ENCODE measurements at regions not wholly inside any gene's neighbourhood (a gene's known extent, or its start where the extent isn't known, plus 50 kb on each side); places are given as distances from the start of the nearest gene placed in this dataset.

GRCh38 chr2:129857200-129857599 is 122.3 kb upstream of the RAB6C start:
- ATAC-seq (no peak), DNase-seq (ENCODE audit: low spot score) (no peak)
- Mint-ChIP-seq H3K9me3 (peaks cover 11% of the 10 kb centered on the region), H3K27ac (no peak overlapping the region), H3K4me1 (peaks cover 5% of the 10 kb centered on the region), H3K36me3 (peaks cover 4% of the 10 kb centered on the region; the same call in 1 of the 2 replicates), H3K27me3 (ENCODE audit: low read depth) (no peaks in the 10 kb centered on the region; the same call in 1 of the 2 replicates), H3K4me3 (no peak overlapping the region)
- TF ChIP-seq FOXK1 (CRISPR knock-in tag; IDR thresholded peaks at IDR 0.05) (no peak), GABPB1 (CRISPR knock-in tag; IDR thresholded peaks at IDR 0.05) (no peak), PRRX2 (CRISPR knock-in tag; IDR thresholded peaks at IDR 0.05) (no peak), ARID4B (CRISPR knock-in tag; IDR thresholded peaks at IDR 0.05; ENCODE audit: borderline replicate concordance) (no peak), HMGA2 (CRISPR knock-in tag; IDR thresholded peaks at IDR 0.05) (no peak)
- ChIA-PET CTCF (interaction anchor here (0.8 kb wide), 1 partner anchor 67 kb away, joined by 3 read pairs; no protein-coding TSS in a partner anchor), POLR2A (no interaction called here)

DNA sequence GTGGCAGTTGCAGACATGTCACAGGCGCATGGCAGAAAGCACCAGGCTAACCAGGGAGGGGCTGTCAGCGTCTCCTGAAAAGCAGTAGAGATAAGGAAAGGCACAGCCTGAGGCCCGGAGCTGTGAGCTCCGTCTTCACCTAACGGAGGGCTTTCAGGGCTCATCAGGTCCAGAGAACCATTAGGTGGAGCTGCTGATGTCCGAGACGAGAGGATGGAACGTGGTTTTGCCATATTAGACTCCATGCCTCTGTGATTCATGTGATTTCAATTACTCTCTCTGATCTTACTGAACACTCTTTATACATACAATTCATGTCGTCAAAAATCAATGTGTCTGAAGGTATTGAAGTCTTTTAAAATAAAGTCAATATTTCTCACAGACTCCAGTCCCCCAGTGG is 120.3 kb upstream of the RAB6C start:
- no peak overlapping the region for H3K27ac Mint-ChIP-seq
- peaks cover 11% of the 10 kb centered on the region for H3K9me3 Mint-ChIP-seq
- peaks cover 11% of the 10 kb centered on the region for H3K4me1 Mint-ChIP-seq
- CTCF ChIA-PET: interaction anchor here (0.8 kb wide), 1 partner anchor 32 kb away, joined by 3 read pairs; no protein-coding TSS in a partner anchor
- TF ChIP-seq ZNF138 (CRISPR knock-in tag; conservative IDR thresholded peaks at IDR 0.05) (no peak), ZNF416 (CRISPR knock-in tag; IDR thresholded peaks at IDR 0.05) (no peak), RORB (CRISPR knock-in tag; IDR thresholded peaks at IDR 0.05) (no peak), ATF1 (CRISPR knock-in tag; IDR thresholded peaks at IDR 0.05) (no peak), USF2 (CRISPR knock-in tag; IDR thresholded peaks at IDR 0.05) (no peak), ZNF396 (CRISPR knock-in tag; IDR thresholded peaks at IDR 0.05; ENCODE audit: borderline replicate concordance) (no peak), JUN (CRISPR knock-in tag; IDR thresholded peaks at IDR 0.05) (no peak), SOX15 (CRISPR knock-in tag; IDR thresholded peaks at IDR 0.05) (no peak), ARID4B (CRISPR knock-in tag; IDR thresholded peaks at IDR 0.05; ENCODE audit: borderline replicate concordance) (no peak), MXD4 (CRISPR knock-in tag; IDR thresholded peaks at IDR 0.05; ENCODE audit: borderline replicate concordance) (no peak), TEAD1 (CRISPR knock-in tag; IDR thresholded peaks at IDR 0.05) (no peak)
- TF ChIP-seq, protein P1, sequence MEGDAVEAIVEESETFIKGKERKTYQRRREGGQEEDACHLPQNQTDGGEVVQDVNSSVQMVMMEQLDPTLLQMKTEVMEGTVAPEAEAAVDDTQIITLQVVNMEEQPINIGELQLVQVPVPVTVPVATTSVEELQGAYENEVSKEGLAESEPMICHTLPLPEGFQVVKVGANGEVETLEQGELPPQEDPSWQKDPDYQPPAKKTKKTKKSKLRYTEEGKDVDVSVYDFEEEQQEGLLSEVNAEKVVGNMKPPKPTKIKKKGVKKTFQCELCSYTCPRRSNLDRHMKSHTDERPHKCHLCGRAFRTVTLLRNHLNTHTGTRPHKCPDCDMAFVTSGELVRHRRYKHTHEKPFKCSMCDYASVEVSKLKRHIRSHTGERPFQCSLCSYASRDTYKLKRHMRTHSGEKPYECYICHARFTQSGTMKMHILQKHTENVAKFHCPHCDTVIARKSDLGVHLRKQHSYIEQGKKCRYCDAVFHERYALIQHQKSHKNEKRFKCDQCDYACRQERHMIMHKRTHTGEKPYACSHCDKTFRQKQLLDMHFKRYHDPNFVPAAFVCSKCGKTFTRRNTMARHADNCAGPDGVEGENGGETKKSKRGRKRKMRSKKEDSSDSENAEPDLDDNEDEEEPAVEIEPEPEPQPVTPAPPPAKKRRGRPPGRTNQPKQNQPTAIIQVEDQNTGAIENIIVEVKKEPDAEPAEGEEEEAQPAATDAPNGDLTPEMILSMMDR (IDR thresholded peaks at IDR 0.05): no peak
- TF ChIP-seq, protein P2, sequence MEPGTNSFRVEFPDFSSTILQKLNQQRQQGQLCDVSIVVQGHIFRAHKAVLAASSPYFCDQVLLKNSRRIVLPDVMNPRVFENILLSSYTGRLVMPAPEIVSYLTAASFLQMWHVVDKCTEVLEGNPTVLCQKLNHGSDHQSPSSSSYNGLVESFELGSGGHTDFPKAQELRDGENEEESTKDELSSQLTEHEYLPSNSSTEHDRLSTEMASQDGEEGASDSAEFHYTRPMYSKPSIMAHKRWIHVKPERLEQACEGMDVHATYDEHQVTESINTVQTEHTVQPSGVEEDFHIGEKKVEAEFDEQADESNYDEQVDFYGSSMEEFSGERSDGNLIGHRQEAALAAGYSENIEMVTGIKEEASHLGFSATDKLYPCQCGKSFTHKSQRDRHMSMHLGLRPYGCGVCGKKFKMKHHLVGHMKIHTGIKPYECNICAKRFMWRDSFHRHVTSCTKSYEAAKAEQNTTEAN (CRISPR knock-in tag; IDR thresholded peaks at IDR 0.05): no peak
- ATAC-seq: no peak
- POLR2A ChIA-PET: no interaction called here
- H3K27me3 Mint-ChIP-seq (ENCODE audit: low read depth): no peaks in the 10 kb centered on the region; the same call in 1 of the 2 replicates
- peaks cover 4% of the 10 kb centered on the region; the same call in 1 of the 2 replicates for H3K36me3 Mint-ChIP-seq
- no peak overlapping the region for H3K4me3 Mint-ChIP-seq
- DNase-seq (ENCODE audit: low spot score): no peak
